Cardiac septum (tissue), 1 donor: ENCODE measurements at regions not wholly inside any gene's neighbourhood (a gene's known extent, or its start where the extent isn't known, plus 50 kb on each side); places are given as distances from the start of the nearest gene placed in this dataset.
"Not testable (repeated sequence)": the region's sequence is repeated elsewhere in the genome, so short reads cannot be mapped to it uniquely, and the experiment has no call there.

Experiments used
- DNase-seq: peaks from one replicate; pipeline ENCODE4 v3.0.0-alpha.2; 2020; ENCODE audit warnings: low spot score
- intact Hi-C: fragments of 100-400 bp; cut with DNase I; formaldehyde crosslinking; loops from one replicate; pipeline ENCODE4 v1.14.0; 2022
- donor health status: DM: no; HTN: no; CAD: no.

DNA sequence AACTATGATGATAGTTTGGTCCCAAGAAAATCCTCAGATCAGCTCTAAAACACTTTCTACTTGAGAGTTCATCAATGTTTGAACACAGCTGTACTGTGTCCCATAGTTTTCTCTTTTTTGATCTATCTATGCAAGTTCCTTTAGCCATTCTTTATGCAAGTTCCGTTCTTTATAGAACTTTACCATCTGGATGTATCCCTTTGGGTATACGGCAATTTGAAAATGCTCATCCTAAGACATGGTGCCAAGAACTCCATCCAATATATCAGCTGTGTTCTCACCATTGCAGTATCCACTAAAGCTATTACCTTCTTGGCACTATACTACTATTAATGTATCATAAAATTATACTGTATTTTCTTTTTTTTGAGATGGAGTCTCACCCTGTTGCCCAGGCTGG lies 276.9 kb downstream of the NOVA1 start:
- intact Hi-C loops = no loop called here
- no peak for DNase-seq

DNA sequence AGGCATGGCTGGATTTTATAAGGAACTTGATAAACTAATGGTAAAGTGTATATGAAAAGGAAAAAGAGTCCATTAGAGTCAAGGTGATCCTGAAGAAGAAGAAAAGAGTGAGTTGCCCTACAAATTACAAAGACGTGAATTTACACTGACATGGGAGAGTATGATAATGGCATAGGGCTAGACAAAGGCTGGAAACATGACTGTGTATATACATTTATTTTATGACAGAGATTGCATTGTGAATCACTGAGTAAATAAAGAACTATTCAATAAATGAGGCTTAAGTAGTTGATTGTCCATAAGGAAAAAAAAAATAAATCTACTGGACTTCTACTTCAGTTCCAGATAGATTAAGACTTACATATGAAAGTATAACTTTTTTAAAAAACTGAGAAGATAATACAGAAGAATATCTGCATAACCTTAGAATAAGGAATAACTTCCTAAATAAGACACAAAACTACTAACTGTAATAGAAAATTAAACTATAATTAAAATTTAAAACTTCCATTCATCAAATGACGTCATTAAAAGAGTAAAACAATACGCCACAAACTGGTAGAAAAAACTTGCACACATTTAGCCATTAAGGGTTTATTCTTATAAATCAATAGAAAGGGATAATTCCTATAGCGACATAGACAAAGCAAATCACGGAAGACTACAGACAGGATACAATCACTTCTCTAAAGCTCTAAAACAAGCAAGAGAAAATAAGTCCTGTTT lies 278.5 kb downstream of the NOVA1 start:
- intact Hi-C loops = loop anchor here (2.0 kb wide), 1 partner anchor 37 kb away; no protein-coding TSS in a partner anchor
- DNase-seq = no peak

DNA sequence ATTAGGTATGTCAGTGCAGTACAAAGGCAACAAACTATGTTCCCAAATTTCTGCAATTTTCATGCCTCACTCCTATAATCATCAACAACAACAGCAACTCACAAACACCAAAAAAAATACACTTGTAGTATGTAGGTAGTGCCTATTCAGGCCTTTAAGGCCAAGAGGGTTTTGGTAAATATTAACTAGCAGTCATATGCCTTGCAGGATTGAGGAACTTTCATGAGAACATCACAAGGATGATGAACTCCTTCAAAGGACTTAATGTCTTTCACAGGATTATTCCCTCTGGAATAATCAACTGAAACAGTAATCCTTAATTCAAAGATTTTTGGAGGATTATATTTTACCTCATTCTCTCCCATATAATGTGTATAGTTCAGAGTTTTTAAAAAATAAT lies 293.8 kb downstream of the NOVA1 start:
- intact Hi-C loops = no loop called here
- DNase-seq = no peak

DNA sequence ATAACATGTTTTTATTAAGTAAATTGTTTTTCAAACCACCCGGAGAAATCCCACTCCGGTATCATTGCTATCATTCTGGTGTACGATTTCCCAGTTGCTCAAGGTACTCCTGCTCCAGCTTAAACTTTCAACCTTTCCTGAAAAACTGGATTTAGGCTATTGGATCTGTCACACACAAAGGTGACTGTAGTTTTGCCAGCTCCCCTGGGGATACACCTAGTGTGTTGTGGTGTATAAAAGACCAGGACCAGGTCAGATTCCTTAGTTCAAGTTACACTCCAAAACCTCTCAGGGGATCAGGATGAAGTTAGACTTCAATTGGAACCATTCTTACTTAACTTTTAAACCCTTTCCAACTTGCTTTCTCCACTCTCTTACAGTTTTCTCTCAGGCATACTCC lies 303.9 kb downstream of the NOVA1 start:
- DNase-seq = no peak
- intact Hi-C loops = no loop called here

DNA sequence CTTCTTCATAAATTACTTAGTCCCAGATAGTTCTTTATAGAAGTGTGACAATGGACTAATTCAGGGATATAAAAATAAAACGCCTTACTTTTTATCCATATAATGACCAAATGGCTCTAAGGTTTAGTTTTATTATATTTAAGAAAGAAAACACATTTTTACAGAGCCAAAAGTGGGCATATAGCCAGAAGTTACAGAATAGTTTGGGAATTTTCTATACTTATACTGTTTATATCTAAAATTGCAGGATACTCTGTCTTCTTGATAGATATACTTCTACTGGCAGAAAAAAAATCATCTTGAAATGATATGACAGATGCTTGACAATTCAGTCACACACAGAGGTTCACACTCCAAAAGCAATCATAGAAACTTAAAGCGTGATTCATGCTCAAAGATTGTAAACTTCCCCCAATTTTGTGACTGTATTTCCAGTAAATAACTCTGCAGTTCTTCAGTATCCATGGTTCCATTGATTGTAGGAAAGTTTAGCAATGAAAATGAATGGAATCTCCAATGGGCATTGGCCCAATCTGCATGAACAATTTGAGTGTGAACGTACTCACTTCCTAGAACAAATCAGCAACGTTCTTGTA lies 307.8 kb downstream of the NOVA1 start:
- no peak for DNase-seq
- intact Hi-C loops = no loop called here

DNA sequence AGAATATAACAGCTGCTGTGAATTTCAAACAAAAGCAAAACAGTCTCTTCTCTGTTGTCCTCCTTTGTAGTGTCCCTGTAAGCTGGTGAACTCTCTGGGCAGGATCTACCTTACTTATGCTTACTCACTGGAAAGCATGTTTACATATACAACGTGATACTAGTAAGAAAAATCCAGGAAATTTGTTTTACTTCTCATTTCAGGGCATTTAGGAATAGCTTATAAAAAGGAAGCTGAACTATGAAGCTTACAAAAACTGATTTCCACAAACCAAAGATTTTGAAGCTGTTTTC lies 311.0 kb downstream of the NOVA1 start:
- DNase-seq = no peak
- intact Hi-C loops = no loop called here

DNA sequence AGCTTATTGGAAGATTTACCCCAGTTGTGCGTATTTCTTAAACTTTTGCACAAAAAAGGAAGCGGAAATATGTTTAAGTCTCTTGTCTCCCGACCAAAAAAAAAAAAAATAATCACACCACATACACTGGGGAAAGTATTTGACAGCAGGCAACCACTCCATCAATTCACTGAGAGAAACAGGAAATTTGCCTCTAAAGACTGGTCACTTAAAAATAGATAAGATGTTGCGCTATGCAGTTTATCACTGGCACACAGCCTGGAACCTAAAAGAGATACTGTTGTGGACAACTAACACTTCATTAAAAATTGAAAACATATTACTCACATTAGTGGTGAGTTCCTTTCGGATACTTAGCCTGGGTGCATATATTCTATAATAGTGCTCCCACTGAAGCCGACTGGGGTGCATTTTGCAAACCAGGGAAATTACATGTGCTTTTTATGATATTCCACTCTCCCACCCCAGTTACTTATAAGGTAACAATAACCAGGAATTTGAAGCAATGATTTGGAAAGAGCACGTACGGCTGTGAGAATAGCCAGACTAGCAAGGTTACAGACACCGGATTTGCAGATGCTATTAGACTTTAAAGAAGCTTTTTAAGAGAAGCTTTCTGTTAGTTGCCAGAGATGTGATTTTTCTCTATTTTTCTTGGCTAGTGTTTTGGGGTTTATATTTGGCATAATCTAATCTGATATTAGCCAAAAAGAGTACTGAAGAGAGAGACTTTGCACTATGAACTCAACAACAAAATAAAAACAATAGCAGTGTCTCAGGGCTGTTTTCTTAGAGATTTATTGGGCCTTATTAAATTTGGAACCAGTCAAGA lies 311.5 kb downstream of the NOVA1 start:
- intact Hi-C loops = no loop called here

DNA sequence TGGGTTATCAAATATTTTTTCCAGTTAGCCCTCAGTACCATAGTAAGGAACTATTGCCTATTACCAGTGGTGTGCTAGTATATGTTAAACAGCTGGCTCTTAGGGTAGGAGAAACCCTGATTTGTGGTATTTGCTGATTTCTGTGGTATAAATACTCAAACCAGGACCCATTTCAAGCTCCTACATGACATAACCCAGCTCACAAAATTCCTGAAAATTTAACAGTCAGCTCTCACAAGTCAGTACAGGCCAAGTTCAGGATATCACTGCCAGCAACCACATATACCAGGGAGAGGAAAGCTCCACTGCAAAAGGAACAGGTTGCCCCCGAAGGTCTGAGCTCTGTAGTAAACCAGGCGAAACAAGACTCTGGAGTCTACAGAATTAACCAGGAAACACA lies 315.3 kb downstream of the NOVA1 start:
- intact Hi-C loops = no loop called here
- DNase-seq = no peak

More for the DNA sequence above, 311.5 kb downstream of the NOVA1 start:
- no peak for DNase-seq

DNA sequence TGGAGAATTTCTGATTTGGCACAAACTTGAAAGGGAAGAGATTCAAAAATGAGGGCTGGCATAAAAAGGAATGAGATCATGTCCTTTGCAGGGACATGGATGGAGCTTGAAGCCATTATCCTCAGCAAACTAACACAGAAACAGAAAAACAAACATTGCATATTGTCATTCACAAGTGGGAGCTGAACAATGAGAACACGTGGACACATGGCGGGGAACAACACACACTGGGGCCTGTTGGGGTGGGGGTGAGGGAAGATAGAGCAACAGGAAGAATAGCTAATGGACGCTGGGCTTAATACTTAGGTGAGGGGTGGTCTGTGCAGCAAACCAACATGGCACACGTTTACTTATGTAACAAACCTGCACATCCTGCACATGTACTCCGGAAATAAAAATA lies 315.8 kb downstream of the NOVA1 start:
- DNase-seq, intact Hi-C loops: not testable (repeated sequence)

DNA sequence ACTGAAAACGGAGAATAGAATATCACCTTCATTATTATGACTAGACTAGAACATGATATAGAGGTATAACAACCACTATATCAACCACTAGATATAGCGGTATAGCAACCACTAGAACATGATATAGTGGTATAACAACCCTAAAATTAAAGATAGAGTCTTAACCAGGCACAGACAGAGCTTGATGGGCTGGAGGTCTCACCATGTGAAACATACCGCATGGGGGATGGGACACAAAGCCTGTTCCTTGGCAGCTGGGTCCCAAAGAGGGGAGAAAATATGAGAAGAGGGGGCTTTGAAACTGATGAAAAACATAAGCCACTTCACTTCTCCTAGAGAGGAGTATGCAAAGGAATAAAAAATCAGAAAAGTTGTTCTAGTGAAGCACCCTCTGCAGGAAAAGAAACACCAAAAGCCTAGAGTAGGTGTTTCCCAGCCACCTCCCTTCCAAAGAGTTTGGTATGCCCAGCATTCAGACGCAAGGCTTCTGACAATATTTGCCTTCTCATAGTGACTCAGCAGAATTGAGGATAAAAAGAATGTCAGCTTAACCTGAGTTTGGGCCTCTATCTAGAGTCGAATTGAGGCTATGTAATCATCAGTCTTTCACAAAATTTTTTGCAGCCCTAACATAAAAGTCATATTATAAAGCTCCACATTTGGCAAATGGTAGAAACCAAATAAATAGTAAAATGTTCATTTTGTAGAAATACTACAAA lies 316.4 kb downstream of the NOVA1 start:
- no peak for DNase-seq
- intact Hi-C loops = no loop called here

DNA sequence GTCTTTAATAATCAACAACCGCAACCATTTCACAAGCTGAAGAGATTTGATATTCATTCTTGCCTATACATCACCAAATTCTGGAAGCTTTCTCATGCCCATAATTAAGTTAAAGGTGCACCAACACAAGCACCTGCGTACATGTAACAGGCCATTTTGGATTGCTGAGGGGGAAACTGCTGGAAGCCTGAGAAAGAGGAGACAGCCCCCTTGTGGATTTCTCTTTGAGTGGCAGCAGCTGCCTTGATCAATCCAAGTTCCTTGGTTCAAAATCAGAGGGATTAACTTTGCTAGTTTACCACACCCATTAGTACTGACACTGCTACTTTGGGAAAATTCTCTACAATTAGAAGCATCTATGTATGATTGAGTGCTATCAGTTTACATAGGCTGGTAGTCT lies 321.1 kb downstream of the NOVA1 start:
- intact Hi-C loops = no loop called here
- DNase-seq = no peak

DNA sequence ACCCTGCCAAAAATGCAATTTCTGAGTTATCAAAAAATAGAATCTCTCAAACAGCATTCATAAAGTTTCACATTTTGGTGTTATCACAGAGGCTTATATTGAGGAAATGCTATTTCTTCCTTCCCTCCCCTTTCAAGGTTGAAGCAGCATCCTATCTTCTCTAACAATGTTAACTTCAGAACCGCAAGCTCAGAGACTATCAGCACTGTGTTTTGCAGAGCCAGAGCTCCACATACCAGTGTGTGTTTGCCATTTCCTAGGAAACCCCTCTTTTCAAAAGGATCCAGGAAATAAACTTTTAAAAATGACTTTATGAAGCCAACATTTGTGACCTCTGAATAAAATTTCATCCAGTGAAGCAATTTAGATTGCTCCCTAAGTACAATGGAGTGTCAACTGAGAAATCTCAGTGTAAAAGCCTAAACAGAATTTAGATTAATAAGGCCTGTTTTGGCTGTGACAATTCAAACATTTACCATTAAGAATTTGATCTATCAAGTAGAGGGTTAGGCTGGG lies 332.6 kb downstream of the NOVA1 start:
- no peak for DNase-seq
- intact Hi-C loops = no loop called here

DNA sequence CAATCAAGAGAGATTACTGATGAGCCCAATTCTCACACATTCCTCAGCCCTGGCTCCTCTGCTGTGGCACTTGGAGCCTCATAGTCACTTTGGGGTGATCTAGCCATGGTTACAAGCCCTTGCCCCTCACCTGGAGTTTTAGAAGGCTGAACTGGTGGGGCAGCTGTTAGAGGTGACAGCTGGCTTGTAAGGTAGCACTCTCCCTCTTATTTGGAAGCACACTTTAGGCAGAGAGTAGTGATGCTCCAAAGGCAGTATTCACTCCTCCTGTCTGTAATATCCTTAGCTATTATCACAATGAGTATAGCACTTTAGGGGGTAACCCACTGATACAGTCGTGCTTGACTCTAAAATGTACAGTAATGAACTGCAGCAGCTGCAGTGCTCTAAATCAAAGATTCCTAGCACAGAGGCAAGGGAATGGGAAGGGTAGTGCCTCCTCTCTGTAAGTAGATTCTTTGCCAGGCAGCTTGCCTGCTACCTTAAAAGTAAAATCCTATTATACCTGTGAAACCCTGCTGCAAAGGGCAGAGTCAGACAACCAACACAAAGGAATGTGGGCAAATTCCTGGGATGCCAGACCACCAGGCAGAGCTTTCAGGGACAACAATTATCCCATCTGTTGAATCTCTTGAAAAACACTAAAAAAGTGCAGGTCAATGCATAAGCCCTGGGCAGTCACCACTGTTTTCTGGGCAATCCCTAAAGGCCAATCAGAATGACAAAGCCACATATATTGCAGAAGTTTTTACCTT lies 336.3 kb downstream of the NOVA1 start:
- intact Hi-C loops = no loop called here
- DNase-seq = no peak

DNA sequence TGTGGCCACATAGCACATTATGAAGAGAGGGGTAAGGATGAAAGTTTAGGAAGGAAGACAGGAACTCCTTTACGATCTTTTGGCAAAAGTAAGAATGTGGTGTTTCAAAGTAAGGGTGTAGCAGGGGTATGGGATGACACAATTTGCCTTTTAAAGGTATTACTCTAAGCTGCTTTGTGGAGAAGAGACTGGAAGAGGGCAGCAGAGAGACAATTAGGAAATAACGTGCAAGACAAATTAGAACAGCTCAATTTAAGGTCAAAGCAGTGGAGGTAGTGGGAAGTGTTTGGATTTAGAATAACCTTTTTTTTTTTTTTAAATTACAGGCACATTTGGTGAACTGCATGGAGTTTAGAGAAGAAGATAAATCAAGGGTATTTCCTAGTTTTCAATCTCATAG lies 342.6 kb downstream of the NOVA1 start:
- intact Hi-C loops = no loop called here
- no peak for DNase-seq

DNA sequence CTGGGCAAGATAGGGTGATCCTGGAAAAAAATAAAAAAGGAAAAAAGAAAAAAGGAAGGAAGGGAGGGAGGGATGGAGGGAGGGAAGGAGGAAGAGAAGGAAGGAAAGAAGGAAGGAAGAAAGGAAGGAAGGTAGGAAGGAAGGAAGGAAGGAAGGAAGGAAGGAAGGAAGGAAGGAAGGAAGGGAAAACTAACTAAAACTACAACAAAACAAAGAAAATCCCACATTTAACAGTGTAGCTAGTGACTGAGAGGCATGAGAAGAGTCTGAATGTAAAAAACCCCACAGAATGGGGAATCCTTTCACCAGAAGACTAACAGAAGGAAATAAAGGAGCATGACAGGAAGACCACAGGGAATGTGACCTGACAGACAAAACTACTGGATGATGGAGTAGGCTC lies 345.7 kb downstream of the NOVA1 start:
- DNase-seq = no peak
- intact Hi-C loops = no loop called here

DNA sequence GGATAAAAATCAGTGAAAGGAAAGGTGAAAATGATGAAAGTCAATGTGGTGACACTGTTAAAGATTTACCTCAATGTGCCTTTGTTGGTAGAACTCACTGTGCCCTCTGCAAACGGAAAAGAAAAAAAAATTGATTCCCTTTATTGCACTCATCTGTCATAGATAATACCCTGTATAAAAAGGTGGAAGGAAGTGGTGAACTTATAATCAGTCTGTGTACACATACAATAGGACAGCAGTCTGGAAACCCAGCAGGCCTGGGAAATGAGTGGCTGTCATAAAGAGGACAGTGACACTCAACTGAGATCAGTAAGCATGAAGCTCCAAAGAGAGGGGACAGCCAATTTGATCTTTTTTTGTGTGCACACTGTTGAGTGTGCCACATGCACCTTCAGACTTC lies 364.7 kb downstream of the NOVA1 start:
- DNase-seq = no peak
- intact Hi-C loops = no loop called here

DNA sequence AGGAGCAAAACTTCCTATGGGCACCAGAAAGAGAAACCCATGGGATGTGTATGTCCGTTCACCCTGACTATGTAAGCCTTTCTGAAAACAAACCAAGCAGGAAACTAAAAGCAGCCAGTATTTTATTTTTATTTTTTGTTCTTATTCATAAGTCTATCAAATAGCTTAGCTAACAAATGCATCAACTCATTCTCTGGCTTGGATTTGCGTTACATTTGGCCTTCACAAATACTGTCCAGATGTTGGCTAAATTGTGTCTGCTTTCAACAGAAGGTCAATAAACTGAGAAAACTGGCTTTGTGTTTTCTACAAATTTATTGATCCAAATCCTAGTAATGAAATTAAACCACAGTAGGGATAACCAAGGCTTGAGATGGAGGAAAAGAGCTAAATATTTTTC lies 379.0 kb downstream of the NOVA1 start:
- intact Hi-C loops = no loop called here
- no peak for DNase-seq

DNA sequence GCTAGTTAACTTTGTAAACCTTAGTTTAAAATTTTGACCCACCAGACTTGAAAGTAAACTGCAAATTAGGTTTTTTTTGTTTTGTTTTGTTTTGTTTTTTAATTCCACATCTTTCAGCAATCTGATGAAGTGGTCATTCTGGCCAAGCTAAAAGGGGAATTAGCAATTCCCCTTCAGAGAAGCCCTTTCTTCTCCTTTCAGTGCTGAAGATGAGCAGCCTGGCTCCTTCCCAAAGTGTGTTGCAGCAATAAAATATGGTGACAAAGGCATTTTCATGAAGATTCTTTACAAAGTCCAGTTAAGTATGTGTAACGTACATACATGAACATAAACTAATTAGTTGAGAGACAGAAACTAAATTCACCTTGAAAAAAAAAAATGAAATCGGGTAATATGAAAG lies 380.1 kb downstream of the NOVA1 start:
- intact Hi-C loops = no loop called here
- DNase-seq = no peak

DNA sequence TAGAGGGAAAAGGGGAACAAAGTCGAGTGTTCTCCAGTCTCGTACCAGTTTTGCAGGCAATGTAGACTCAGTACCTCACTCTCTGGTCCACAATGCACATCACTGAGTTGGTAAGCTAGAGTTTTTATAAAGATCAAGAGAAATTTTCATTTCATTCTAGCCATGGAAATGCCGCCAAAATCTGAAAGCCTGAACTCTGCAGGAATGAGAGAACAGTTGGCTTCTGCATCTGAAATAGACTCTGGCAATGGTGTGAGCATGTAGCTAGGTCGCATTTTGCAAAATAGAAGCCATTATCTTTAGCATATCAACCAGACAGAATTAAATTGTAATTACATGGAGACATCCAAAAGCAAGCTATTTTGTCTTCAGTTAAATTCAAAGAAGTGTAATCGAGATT lies 381.0 kb downstream of the NOVA1 start:
- intact Hi-C loops = no loop called here
- DNase-seq = no peak
